Mammary epithelial cell (primary cell): ENCODE measurements at regions not wholly inside any gene's neighbourhood (a gene's known extent, or its start where the extent isn't known, plus 50 kb on each side); places are given as distances from the start of the nearest gene placed in this dataset.

ENCODE experiments used
- CTCF ChIP-seq, 2 donors: IDR thresholded peaks in 1 of 2; conservative IDR thresholded peaks in 1 of 2; 2 replicates each; pipeline ENCODE4 v1.5.1; 2011 to 2012; ENCODE audit warnings: inconsistent platforms in 2 of 2, low read length in 2 of 2, mild to moderate bottlenecking in 2 of 2, control low read depth in 1 of 2, low read depth in 1 of 2; ENCODE audit not compliant: insufficient read depth in 1 of 2; ENCODE audit errors: extremely low read depth in 1 of 2
- EZH2 ChIP-seq: IDR thresholded peaks from 2 replicates; pipeline ENCODE4 v1.6.1; 2012; ENCODE audit warnings: low read length, inconsistent platforms, borderline replicate concordance

DNA sequence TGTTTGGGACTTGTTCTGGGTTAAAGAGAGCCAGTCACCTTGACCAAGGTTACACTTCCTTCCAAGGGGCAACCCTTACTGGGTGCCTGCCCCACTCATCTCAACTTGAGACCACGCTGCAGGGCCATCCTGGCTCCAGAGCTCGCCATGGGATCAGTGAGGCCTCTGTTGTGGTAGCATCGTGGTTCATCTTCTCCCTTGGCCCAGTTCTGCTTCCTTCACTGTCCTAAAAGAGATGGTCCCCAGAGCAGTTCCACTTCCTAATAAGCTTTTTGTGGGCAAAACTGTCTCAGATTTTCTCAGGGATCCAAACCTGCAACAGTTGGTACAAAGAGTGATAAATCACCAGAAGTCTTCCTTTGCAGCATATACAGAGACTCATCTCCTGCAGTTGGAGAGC is 165.9 kb upstream of the TMEM260 start:
- no peak for TF ChIP-seq CTCF (conservative IDR thresholded peaks at IDR 0.05 in 1 of 2, IDR thresholded peaks at IDR 0.05 in 1 of 2; ENCODE audit: extremely low read depth in 1 of 2, insufficient read depth in 1 of 2, low read depth in 1 of 2, low read length in 2 of 2)
- TF ChIP-seq EZH2 = no peak
